ENCODE measurements at regions not wholly inside any gene's neighbourhood (a gene's known extent, or its start where the extent isn't known, plus 50 kb on each side); places are given as distances from the start of the nearest gene placed in this dataset.

DNA sequence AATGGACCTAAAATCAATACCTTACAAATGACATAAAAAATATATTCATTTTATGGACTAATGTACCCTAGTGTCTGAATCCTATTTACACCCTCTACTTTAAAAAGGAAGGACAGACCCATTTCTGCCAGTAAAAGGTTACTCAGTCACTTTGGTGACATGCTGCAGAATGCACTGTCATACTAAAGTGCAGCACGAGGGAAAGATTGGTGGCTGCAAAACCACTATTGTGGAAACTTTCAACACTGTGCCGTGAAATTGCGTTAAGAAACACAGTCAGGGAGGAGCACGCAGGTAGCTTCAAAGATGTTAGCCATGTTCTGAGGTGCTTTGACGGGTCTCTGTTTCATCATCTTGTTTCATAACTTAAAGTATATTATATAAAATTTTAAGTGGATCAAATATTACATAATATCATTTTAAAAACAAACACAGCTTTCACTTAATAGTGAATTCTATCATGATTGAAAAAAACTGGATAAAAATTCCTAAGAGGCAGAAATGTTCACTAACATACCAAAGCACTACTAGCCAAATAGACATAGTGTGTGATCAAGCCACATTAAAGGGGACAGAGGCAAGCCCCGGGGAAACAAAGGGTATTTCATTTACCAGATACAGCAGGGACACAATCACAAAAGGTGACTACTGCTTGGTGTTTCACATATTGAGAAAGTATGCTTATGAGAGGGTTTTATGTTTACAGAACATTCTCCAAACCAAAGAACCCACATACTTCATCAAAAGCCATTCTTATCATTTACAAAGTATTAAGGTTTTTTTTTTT, 330.8 kb upstream of the SOX5 start:
- no peak for TF ChIP-seq EZH2 (IDR thresholded peaks at IDR 0.05; ENCODE audit: borderline replicate concordance, low read length)
- TF ChIP-seq, protein P1, sequence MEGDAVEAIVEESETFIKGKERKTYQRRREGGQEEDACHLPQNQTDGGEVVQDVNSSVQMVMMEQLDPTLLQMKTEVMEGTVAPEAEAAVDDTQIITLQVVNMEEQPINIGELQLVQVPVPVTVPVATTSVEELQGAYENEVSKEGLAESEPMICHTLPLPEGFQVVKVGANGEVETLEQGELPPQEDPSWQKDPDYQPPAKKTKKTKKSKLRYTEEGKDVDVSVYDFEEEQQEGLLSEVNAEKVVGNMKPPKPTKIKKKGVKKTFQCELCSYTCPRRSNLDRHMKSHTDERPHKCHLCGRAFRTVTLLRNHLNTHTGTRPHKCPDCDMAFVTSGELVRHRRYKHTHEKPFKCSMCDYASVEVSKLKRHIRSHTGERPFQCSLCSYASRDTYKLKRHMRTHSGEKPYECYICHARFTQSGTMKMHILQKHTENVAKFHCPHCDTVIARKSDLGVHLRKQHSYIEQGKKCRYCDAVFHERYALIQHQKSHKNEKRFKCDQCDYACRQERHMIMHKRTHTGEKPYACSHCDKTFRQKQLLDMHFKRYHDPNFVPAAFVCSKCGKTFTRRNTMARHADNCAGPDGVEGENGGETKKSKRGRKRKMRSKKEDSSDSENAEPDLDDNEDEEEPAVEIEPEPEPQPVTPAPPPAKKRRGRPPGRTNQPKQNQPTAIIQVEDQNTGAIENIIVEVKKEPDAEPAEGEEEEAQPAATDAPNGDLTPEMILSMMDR (IDR thresholded peaks at IDR 0.05; ENCODE audit: low read length), result no peak
